GM04503 (cell line): ENCODE measurements at regions not wholly inside any gene's neighbourhood (a gene's known extent, or its start where the extent isn't known, plus 50 kb on each side); places are given as distances from the start of the nearest gene placed in this dataset.
"Not testable (repeated sequence)": the region's sequence is repeated elsewhere in the genome, so short reads cannot be mapped to it uniquely, and the experiment has no call there.

ENCODE experiments used
- DNase-seq: peaks from one replicate; pipeline ENCODE4 v3.0.0-alpha.2; 2012; ENCODE audit warnings: low read depth

DNA sequence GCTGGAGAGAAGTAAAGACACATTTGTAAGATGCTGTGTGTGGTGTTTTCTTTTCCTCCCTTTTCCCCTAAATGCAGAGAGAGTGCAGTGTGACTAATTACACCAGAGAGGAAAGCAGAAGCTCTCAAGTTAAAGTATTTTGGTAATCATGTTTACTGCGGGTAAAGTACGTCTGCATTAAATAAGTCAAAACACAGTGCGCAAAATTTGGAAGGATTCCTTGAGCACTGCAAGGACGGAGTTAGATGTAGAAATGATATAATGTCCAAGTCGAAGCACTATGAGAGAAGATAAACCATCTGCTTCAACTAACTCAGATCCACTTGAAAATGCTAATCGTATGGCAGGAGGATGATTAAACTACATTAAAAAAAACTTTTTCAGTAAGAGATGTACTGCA is 766.5 kb downstream of the RNF144A start:
- DNase-seq = no peak

DNA sequence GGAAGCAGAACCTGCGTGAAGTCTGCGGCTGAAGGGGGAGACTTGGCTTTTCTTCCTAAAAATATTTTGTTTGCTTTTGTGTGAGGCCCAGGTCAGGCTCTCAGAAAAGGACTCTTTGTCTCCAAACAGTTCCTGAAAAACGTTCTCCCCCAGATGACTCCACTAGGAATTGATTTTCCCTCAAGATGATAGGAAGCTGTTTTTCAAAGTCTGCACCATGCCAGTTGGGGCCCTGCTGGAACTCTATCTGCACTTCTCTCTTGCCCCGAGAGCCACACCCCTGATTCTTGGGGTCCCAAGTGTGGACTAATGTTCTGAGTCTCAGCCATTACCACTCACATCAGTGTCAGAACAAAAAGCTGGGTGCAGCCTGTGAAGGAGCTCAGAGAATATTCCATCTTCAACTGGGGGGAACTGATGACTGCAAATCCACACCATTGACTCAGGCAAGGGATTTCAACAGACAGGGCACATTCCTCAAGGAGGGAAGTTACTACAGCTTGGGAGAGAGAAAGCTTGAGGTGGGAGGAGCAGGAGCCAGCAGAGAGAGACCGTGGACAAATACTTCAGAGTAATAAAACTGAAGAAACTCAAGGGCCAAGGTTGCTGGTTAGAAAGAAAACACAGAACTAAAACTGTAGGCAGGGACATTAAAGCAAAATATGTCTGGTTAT is 768.3 kb downstream of the RNF144A start:
- peak; percentile 65 for DNase-seq

- DNase-seq = no peak
Observed at GRCh38 chr2:7686016-7686385, 768.8 kb downstream of the RNF144A start.

- DNase-seq = no peak
Observed at GRCh38 chr2:7691961-7692656, 774.9 kb downstream of the RNF144A start.

DNA sequence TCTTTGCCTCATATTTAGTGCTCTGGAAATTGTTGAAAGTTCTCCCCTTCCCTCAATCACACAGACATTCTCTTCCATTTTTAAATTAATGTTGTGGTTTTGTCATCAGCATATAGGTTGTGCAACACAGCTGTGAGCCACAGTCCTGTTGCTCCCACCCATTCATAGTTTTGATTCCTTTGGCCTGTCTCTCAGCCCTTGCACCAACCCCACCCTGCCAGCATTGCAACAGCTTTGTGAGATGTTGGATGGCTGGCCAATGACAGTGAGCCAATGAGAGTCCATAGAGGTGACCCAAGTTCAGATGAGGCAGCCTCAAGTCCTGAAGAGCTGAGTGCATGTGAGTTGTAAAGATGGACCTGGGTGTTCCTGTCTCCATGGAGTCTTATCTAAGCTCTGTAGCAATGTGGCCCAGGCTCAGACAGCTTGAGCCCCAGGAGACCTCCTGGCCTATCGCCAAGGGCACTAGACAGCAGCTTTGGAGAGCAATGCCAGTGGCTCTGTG is 775.5 kb downstream of the RNF144A start:
- peak; percentile 95 for DNase-seq

- DNase-seq = no peak
Observed at GRCh38 chr2:7693246-7694075, 776.2 kb downstream of the RNF144A start.

DNA sequence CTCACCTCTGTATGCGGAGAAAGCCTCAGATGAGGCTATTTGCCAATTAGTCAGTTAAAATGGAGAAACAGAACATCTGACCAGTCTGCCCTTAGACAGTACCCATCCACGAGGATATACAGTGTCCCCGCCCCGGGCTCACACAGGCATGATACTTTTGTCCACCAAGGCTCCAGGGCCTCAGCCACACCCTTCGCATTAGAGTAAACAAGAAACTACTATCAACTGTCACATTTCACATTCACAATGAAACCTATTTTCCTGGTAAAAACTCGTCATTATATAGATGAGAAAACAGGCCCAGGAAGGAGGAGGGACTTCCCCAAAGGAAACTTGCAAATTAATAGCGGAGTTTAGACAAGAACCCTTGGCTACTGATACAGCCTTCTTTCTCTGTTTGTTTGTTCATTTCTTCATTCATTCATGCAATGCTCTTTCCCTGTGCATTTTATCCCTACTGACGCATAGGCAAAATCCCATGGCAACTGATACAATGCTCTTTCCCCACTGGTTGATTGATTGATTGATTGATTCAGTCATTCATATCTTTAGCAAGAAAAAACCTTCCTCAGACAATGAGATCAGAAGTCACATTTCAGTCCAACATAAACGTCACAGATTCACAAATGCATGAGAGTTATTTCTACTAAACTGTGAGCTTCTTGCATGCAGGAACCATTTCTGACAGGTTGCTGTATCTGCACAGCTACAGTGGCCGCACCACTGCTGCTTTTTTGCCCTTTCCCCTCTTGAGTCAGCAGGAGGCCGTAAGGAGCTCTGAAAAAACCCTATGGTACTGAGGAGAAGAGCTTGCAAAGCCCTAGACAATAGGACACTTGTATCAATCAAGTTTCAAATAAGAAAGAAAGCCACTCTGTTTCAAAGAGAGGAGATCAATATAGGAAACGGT is 777.1 kb downstream of the RNF144A start:
- no peak for DNase-seq

DNA sequence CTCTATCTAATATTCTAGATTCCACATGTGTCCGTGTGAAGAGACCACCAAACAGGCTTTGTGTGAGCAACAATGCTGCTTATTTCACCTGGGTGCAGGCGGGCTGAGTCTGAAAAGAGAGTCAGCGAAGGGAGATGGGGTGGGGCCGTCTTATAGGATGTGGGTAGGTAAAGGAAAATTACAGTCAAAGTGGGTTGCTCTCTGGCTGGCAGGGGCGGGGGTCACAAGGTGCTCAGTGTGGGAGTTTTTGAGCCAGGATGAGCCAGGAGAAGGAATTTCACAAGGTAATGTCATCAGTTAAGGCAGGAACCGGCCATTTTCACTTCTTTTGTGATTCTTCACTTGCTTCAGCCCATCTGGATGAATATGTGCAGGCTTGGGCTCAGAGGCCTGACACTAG is 779.3 kb downstream of the RNF144A start:
- not testable (repeated sequence) for DNase-seq

DNA sequence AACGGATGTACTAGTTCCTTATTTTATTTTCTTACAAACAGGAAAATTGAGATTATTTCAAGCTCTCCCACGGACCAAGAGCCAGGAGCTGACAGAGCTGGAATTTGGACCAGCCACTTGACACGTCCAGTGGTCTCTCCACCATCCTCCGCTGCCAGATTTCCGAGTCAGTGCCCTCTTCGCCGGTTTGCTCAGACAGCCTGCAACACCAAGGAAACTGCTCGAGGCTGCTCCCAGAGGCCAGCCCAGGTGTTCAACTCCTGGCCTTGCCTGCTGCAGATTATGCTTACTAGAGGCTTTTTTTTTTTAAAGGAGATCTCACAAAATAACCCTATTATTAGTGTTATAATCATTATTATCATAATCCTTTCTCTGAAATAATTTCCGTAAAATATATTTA is 779.8 kb downstream of the RNF144A start:
- no peak for DNase-seq

- no peak for DNase-seq
Observed at GRCh38 chr2:7701791-7702190, 784.6 kb downstream of the RNF144A start.

DNA sequence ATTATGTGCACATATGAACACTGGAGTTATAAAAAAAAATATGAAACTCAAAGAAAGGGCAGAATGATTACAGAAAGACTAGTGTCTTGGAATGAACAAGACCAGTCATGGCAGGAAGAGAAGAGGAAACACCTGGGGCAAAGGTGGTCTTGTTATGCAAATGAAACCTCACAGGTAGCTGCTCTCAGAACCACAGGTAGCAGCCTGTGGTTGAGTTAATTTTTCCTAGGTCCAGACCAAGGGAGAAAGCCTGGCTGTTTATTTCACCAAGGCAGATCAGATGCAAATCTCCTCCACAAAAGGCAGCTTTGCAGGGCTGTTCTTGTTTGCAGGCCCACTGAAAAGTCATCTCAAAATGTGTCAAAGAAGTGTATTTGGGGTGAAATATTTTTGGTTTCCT is 785.8 kb downstream of the RNF144A start:
- DNase-seq = no peak

DNA sequence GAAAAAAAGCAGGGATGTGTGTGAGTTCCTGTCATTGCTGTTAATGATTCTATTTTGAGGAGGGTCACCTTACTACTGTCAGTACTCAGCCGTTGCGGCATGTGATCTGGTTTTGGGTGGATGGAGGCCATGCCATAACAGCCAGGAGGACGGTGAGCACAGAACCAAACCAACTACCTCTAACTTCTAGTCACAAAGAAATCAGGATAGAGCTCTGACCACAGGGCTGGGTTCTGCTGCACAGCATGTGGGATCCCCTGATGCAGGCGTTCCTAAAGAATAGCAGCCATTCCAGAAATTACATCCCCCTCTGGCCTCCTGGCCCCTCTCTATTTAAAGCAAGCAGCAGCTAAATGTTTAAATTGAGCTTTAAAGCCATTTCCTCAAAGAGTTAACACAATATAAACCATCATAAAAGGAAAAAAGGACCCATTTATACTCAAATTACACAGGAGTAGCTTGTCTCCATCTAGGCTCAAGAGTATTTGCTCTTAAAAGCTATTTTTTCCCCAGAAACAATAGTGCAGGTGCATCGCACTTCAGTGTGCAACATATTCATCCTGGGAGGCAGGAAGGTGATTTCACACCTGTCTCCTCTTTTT is 786.4 kb downstream of the RNF144A start:
- DNase-seq = no peak

DNA sequence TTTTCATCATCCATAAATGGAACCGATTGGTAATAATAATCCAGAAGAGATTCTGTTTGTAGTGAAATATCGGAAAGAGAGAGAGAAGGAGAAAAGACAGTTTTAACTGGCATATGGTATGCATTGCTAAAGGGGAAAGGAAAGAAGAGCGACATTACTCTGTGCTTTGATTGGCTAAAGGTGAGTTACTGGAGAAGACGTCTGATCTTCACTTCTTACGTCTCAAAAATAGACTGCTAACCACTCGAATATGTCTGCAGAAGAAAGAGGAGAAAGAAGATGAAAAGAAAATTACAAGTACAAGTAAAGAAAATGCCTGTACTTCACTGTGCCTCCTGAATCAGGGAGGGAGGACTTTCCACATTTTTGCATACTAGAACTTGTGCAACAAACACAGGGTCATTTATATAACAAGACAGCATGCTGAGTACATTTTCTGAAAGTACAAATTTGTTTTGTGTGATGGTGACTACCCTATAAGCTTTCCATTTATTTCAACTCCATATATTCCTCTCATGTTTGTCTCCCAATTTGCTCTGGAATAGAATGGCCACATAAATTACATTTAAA is 787.2 kb downstream of the RNF144A start:
- no peak for DNase-seq

GRCh38 chr2:7706791-7707190 is 789.6 kb downstream of the RNF144A start:
- no peak for DNase-seq

- no peak for DNase-seq
Observed at GRCh38 chr2:7707723-7708122, 790.5 kb downstream of the RNF144A start.

GRCh38 chr2:7709907-7710306 is 792.7 kb downstream of the RNF144A start:
- DNase-seq = no peak

- no peak for DNase-seq
Observed at GRCh38 chr2:7711167-7711566, 794.0 kb downstream of the RNF144A start.

DNA sequence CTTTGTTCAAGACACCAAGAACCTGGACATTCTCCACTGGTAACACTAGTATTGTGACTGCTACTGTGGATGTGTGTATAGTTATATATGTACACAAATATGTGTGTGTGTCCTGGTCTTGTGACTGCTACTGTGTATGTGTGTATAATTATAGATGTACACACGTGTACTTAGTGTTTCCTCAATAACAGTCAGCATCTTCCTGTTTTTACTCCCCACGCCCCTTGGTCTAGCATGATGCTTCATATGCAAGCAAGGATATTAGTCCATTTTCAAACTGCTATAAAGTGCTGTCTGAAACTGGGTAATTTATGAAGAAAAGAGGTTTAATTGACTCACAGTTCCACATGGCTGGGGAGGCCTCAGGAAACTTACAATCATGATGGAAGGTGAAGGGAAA is 802.7 kb downstream of the RNF144A start:
- DNase-seq = no peak

DNA sequence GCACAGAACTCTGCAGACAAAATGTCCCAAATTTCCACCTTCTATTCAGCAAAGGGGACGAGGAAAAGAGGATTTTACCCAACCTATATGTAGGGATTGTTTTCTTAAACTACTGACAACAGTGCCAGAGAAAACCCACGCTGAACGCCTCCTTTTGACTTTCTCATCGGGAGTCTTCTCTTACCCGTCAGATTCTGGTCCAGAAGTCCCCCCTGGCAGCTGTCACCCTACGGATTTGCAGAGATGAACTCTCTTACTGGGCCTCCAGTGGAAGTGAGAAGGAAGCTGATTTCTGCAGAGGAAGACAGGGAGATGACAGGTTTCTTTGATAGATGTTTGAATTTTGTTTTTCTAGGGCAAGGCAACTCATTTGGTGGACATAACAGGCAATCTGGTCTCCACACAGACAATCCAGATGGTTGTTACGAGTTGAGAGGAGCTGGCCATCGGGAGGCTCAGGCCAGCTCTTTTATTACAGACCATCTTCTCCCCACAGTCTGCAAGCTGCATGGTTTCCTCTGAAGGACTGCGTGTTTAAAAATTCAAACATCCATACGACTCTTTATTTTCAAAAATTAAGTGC is 804.3 kb downstream of the RNF144A start:
- DNase-seq = no peak

- DNase-seq = no peak
Observed at GRCh38 chr2:7722212-7722910, 805.1 kb downstream of the RNF144A start.
